HUES64 (cell line): ENCODE measurements at regions not wholly inside any gene's neighbourhood (a gene's known extent, or its start where the extent isn't known, plus 50 kb on each side); places are given as distances from the start of the nearest gene placed in this dataset.

Experiments
- H3K27ac ChIP-seq: 2 replicates; pipeline ENCODE4 v1.7.0; 2013; ENCODE audit warnings: low read depth, low read length, inconsistent platforms
- H3K27me3 ChIP-seq: 2 replicates; pipeline ENCODE4 v1.6.1; 2013; ENCODE audit warnings: mild to moderate bottlenecking, low read length; ENCODE audit not compliant: insufficient read depth
- H3K36me3 ChIP-seq: 2 replicates; pipeline ENCODE4 v1.6.1; 2013; ENCODE audit warnings: mild to moderate bottlenecking, low read length; ENCODE audit not compliant: insufficient read depth
- H3K4me1 ChIP-seq: 2 replicates; pipeline ENCODE4 v1.6.1; 2013; ENCODE audit warnings: mild to moderate bottlenecking, low read length, moderate library complexity; ENCODE audit not compliant: insufficient read depth
- H3K4me3 ChIP-seq: 2 replicates; pipeline ENCODE4 v1.5.1; 2013; ENCODE audit warnings: mild to moderate bottlenecking, low read length, moderate library complexity
- H3K9ac ChIP-seq: 2 replicates; pipeline ENCODE4 v1.6.1; 2013; ENCODE audit warnings: mild to moderate bottlenecking, low read depth, low read length
- H3K9me3 ChIP-seq: 2 replicates; pipeline ENCODE4 v1.6.1; 2013; ENCODE audit warnings: low read depth, low read length; ENCODE audit not compliant: insufficient read depth
- WGBS: fragments of 150-250, 120-280 bp; methylation state at CpG from one replicate; pipeline ENCODE4 v1.1.7; 2013; ENCODE audit warnings: missing lambda C conversion rate; 5-methylcytosine and 5-hydroxymethylcytosine counted together

DNA sequence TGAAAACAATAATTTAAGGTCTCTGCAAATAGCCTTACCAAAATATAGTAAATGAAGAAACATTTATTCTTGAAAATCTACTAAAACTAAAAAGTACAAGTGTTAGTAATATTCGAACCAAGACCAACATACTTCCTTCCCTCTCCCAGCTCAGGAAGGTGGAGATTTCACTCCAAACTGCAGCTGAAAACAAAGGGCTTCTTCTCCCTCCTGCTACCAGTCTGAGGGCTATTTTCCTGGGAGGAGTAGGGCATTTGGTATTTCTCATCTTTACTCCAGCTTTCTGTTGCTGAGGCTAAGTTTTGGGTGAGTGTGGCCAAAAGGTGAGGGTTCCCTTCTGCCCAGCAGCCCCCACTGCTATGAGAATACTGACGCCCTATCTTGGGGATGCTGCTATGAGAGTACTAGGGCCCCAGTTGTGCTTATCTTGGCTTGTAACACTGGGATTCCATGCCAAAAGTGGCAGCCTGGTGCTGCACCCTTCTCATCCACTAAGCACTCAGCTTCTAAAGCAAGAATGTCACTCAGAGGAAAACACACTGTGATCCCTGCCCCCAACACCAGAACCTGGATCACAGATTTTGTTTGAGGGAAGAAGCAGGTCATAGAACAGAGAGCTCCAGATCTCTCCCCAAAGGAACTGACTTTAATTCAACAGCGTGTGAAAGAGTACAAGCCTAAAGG, 130.7 kb upstream of the KLF7 start:
- Histone ChIP-seq H3K27me3 (no peaks in the 10 kb centered on the region), H3K4me3 (no peak overlapping the region), H3K27ac (no peak overlapping the region), H3K4me1 (peaks cover 29% of the 10 kb centered on the region), H3K36me3 (no peaks in the 10 kb centered on the region), H3K9me3 (no peaks in the 10 kb centered on the region), H3K9ac (no peak overlapping the region)
- WGBS = 84% methylated on average over 3 of the region's 3 CpGs

DNA sequence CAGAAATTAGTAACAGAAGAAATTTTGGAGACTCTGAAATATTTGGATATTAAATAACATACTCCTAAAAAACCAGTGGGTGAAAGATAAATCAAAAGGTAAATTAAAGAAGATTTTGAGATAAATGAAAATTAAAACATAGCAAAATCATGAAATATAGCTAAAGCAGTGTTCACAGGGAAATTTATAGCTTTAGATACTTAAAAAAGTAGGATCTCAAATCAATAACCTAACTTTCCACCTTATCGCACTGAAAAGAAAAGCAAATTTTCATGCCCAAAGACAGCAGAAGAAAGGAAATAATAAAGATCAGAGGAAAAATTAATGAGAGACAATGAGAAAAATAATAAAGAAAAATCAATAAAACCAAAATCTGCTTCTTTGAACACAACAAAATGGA, 135.1 kb upstream of the KLF7 start:
- Histone ChIP-seq H3K9me3 (no peaks in the 10 kb centered on the region), H3K27me3 (no peaks in the 10 kb centered on the region), H3K9ac (no peak overlapping the region), H3K27ac (no peak overlapping the region), H3K4me1 (peaks cover 27% of the 10 kb centered on the region), H3K4me3 (no peak overlapping the region), H3K36me3 (no peaks in the 10 kb centered on the region)
- no CpG with 5 or more reads among the region's 1 CpG for WGBS

- WGBS = 83% methylated on average over 5 of the region's 5 CpGs
- Histone ChIP-seq H3K36me3 (no peaks in the 10 kb centered on the region), H3K9me3 (no peaks in the 10 kb centered on the region), H3K4me1 (peaks cover 8% of the 10 kb centered on the region; the same call in 1 of the 2 replicates), H3K9ac (no peak overlapping the region), H3K27ac (no peak overlapping the region), H3K4me3 (no peak overlapping the region), H3K27me3 (no peaks in the 10 kb centered on the region)
Observed at GRCh38 chr2:207304761-207305160, 139.0 kb upstream of the KLF7 start.

GRCh38 chr2:207308519-207309224, 142.9 kb upstream of the KLF7 start:
- H3K9me3 ChIP-seq = no peaks in the 10 kb centered on the region
- H3K27me3 ChIP-seq = no peaks in the 10 kb centered on the region
- no peak overlapping the region for H3K4me3 ChIP-seq
- peaks cover 8% of the 10 kb centered on the region; the same call in 1 of the 2 replicates for H3K4me1 ChIP-seq
- H3K27ac ChIP-seq = no peak overlapping the region
- no peak overlapping the region for H3K9ac ChIP-seq
- 93% methylated on average over 3 of the region's 3 CpGs for WGBS
- no peaks in the 10 kb centered on the region for H3K36me3 ChIP-seq

DNA sequence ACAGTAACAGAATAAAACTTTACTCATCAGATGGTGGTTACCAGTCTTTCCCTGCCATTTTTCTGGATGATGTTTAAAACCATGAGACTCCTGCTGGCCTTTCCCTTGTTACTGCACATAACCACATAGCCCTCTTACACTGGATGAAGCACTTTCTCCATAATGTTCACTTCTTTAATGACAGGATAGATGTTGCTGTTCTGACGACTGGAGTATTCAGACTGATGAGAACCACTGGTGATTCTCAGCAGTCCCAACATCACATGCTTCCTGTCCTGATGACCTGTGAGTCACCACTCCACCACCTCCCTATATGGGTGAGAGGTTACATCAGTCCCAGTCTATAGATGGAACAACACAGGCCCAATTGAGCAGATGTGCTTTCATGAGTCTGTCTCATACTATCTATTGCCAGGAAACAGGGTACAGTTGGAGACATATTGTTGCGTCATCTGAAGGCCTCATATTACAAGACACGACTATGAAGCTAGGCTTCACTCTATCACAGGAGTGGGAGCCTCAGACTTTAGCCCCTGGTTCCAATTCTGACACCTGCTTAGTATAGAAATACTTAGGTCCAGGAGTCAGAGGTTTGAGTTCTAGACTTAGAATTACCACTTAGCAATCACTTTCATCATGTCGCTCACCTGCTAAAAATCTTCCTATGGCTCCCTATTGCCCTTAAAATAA, 145.7 kb upstream of the KLF7 start:
- Histone ChIP-seq H3K9ac (no peak overlapping the region), H3K27ac (no peak overlapping the region), H3K4me1 (peaks cover 16% of the 10 kb centered on the region), H3K36me3 (no peaks in the 10 kb centered on the region), H3K9me3 (no peaks in the 10 kb centered on the region), H3K4me3 (no peak overlapping the region), H3K27me3 (no peaks in the 10 kb centered on the region)
- WGBS = 78% methylated on average over 4 of the region's 4 CpGs

GRCh38 chr2:207312006-207312356, 146.2 kb upstream of the KLF7 start:
- no peak overlapping the region for H3K4me3 ChIP-seq
- no peaks in the 10 kb centered on the region for H3K36me3 ChIP-seq
- H3K4me1 ChIP-seq = peaks cover 16% of the 10 kb centered on the region
- no peak overlapping the region for H3K27ac ChIP-seq
- H3K9ac ChIP-seq = no peak overlapping the region
- H3K27me3 ChIP-seq = no peaks in the 10 kb centered on the region
- no peaks in the 10 kb centered on the region for H3K9me3 ChIP-seq

- no peak overlapping the region for H3K4me3 ChIP-seq
- H3K4me1 ChIP-seq = peaks cover 16% of the 10 kb centered on the region
- WGBS = 88% methylated on average over 2 of the region's 2 CpGs
- H3K27me3 ChIP-seq = no peaks in the 10 kb centered on the region
- no peaks in the 10 kb centered on the region for H3K9me3 ChIP-seq
- no peak overlapping the region for H3K9ac ChIP-seq
- H3K36me3 ChIP-seq = no peaks in the 10 kb centered on the region
- H3K27ac ChIP-seq = no peak overlapping the region
Observed at GRCh38 chr2:207313947-207314346, 148.2 kb upstream of the KLF7 start.

GRCh38 chr2:207315131-207315530, 149.4 kb upstream of the KLF7 start:
- H3K27ac ChIP-seq = no peak overlapping the region

GRCh38 chr2:207316484-207316883, 150.7 kb upstream of the KLF7 start:
- WGBS = 87% methylated on average over 2 of the region's 2 CpGs
- H3K27ac ChIP-seq = no peak overlapping the region
- no peak overlapping the region for H3K4me3 ChIP-seq
- no peaks in the 10 kb centered on the region for H3K27me3 ChIP-seq
- peaks cover 12% of the 10 kb centered on the region for H3K4me1 ChIP-seq
- H3K9me3 ChIP-seq = no peaks in the 10 kb centered on the region
- no peak overlapping the region for H3K9ac ChIP-seq
- H3K36me3 ChIP-seq = no peaks in the 10 kb centered on the region

More at GRCh38 chr2:207315131-207315530, 149.4 kb upstream of the KLF7 start:
- Histone ChIP-seq H3K4me1 (peaks cover 15% of the 10 kb centered on the region), H3K27me3 (no peaks in the 10 kb centered on the region), H3K4me3 (no peak overlapping the region), H3K9ac (no peak overlapping the region), H3K36me3 (no peaks in the 10 kb centered on the region), H3K9me3 (no peaks in the 10 kb centered on the region)
- WGBS = 75% methylated on average over 2 of the region's 2 CpGs

GRCh38 chr2:207316906-207317305, 151.2 kb upstream of the KLF7 start:
- H3K9ac ChIP-seq = no peak overlapping the region
- H3K9me3 ChIP-seq = no peaks in the 10 kb centered on the region
- H3K36me3 ChIP-seq = no peaks in the 10 kb centered on the region
- WGBS = 92% methylated on average over 2 of the region's 2 CpGs
- H3K27ac ChIP-seq = no peak overlapping the region
- H3K4me1 ChIP-seq = peaks cover 12% of the 10 kb centered on the region
- no peak overlapping the region for H3K4me3 ChIP-seq
- no peaks in the 10 kb centered on the region for H3K27me3 ChIP-seq

DNA sequence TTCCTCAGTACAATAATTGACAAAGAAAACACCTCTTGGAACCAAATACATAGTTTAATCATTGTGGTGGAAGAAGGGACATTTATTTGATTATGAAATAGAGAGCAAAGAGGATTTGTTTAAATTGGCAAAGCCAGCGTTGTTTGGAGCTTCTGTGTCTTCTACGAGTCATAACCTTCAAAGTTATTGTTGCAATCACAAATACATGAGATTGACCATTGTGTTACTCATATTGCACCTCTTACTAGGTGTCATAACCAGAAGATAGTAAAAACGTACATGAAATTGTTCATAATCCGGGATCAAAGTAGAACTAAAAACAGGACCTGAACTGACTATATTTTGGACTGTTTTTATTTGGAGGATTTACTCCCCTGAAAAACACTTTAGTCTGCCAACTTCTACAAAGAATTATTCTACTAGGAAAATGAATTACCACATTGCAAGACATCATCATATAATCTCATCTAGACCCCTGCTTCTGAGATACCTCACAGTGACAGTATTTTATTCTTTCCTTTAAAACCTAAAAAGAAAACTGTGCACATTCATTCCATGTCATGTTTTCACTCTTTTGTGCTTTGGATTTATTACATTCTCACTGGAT, 151.7 kb upstream of the KLF7 start:
- Histone ChIP-seq H3K9ac (no peak overlapping the region), H3K27me3 (no peaks in the 10 kb centered on the region), H3K4me1 (peaks cover 12% of the 10 kb centered on the region), H3K9me3 (no peaks in the 10 kb centered on the region), H3K27ac (no peak overlapping the region), H3K36me3 (no peaks in the 10 kb centered on the region), H3K4me3 (no peak overlapping the region)
- WGBS = 98% methylated on average over 4 of the region's 4 CpGs
